ENCODE measurements at regions not wholly inside any gene's neighbourhood (a gene's known extent, or its start where the extent isn't known, plus 50 kb on each side); places are given as distances from the start of the nearest gene placed in this dataset.

DNA sequence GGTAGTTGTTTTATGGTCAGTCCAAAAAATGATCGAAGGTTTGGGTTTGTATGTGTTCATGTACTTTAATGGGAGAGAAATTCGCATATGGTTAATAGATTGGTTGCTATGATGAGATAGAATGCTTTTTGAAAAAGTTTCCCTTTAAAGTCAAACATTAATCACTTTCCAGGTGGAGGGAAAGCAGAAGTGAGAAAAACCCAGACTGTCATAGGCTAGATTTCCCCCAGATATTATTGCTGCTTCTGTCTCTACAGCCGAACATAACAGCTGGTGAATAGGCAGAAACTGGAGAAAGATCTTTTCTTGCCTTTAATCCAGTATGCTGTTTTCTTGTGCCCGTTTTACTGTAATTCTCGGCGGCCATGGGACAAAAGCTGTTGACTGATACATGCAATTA lies 287.6 kb downstream of the SOX2 start:
- TF ChIP-seq, protein P1, sequence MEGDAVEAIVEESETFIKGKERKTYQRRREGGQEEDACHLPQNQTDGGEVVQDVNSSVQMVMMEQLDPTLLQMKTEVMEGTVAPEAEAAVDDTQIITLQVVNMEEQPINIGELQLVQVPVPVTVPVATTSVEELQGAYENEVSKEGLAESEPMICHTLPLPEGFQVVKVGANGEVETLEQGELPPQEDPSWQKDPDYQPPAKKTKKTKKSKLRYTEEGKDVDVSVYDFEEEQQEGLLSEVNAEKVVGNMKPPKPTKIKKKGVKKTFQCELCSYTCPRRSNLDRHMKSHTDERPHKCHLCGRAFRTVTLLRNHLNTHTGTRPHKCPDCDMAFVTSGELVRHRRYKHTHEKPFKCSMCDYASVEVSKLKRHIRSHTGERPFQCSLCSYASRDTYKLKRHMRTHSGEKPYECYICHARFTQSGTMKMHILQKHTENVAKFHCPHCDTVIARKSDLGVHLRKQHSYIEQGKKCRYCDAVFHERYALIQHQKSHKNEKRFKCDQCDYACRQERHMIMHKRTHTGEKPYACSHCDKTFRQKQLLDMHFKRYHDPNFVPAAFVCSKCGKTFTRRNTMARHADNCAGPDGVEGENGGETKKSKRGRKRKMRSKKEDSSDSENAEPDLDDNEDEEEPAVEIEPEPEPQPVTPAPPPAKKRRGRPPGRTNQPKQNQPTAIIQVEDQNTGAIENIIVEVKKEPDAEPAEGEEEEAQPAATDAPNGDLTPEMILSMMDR (IDR thresholded peaks at IDR 0.05; ENCODE audit: low read length) = no peak
- no peak for TF ChIP-seq EZH2 (IDR thresholded peaks at IDR 0.05; ENCODE audit: borderline replicate concordance, low read length)

Measured in OCI-LY1 (cell line).